ENCODE measurements at regions not wholly inside any gene's neighbourhood (a gene's known extent, or its start where the extent isn't known, plus 50 kb on each side); places are given as distances from the start of the nearest gene placed in this dataset.
A peak's percentile ranks its signal among the peaks of the same experiment; 100 is the strongest.

GRCh38 chr6:41429506-41430504 is 94.4 kb downstream of the NCR2 start:
- peak; percentile 43 for DNase-seq (ENCODE audit: low read depth)
- TF ChIP-seq, protein P1, sequence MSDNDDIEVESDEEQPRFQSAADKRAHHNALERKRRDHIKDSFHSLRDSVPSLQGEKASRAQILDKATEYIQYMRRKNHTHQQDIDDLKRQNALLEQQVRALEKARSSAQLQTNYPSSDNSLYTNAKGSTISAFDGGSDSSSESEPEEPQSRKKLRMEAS (IDR thresholded peaks at IDR 0.05; ENCODE audit: low read depth, low read length), result no peak
- TF ChIP-seq POLR2A (IDR thresholded peaks at IDR 0.05; ENCODE audit: extremely low read depth, insufficient read length) (no peak), MYC (IDR thresholded peaks at IDR 0.05; ENCODE audit: low read depth, low read length) (no peak)
- TF ChIP-seq, protein P2, sequence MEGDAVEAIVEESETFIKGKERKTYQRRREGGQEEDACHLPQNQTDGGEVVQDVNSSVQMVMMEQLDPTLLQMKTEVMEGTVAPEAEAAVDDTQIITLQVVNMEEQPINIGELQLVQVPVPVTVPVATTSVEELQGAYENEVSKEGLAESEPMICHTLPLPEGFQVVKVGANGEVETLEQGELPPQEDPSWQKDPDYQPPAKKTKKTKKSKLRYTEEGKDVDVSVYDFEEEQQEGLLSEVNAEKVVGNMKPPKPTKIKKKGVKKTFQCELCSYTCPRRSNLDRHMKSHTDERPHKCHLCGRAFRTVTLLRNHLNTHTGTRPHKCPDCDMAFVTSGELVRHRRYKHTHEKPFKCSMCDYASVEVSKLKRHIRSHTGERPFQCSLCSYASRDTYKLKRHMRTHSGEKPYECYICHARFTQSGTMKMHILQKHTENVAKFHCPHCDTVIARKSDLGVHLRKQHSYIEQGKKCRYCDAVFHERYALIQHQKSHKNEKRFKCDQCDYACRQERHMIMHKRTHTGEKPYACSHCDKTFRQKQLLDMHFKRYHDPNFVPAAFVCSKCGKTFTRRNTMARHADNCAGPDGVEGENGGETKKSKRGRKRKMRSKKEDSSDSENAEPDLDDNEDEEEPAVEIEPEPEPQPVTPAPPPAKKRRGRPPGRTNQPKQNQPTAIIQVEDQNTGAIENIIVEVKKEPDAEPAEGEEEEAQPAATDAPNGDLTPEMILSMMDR (IDR thresholded peaks at IDR 0.05; ENCODE audit: low read depth, low read length), result no peak
- no peak overlapping the region for H3K4me3 ChIP-seq (ENCODE audit: low read depth, low read length)

DNA sequence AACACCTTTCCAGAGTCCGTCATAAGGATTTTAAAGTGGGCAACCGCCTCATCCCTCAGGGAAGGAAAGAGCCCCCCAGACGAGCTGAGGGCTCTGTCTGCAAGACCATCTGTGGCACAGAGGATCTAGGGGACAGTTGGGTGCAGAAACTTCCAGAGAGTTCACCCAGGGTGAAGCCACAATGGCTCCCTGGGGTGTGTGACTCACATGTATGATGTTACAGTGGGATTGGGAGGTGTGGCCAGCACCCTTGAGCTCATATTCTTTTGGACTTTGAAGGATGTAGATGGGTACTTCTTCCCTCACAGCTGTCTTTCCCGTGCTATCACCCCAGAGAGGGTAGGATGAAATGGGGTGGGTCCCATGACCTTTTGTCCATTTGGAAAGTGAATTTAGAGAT is 95.5 kb downstream of the NCR2 start:
- H3K4me3 ChIP-seq (ENCODE audit: low read depth, low read length), result no peak overlapping the region
- DNase-seq (ENCODE audit: low read depth), result peak; percentile 85
- TF ChIP-seq, protein P2 (IDR thresholded peaks at IDR 0.05; ENCODE audit: low read depth, low read length), result no peak
- TF ChIP-seq MYC (IDR thresholded peaks at IDR 0.05; ENCODE audit: low read depth, low read length), result no peak; the same call in 1 of the 2 replicates
- TF ChIP-seq, protein P1 (IDR thresholded peaks at IDR 0.05; ENCODE audit: low read depth, low read length), result no peak
- TF ChIP-seq POLR2A (IDR thresholded peaks at IDR 0.05; ENCODE audit: extremely low read depth, insufficient read length), result no peak

GRCh38 chr6:41432280-41432679 is 96.9 kb downstream of the NCR2 start:
- DNase-seq (ENCODE audit: low read depth), result no peak
- TF ChIP-seq, protein P2 (IDR thresholded peaks at IDR 0.05; ENCODE audit: low read depth, low read length), result no peak

GRCh38 chr6:41434803-41435481 is 99.5 kb downstream of the NCR2 start:
- TF ChIP-seq MYC (IDR thresholded peaks at IDR 0.05; ENCODE audit: low read depth, low read length) (no peak), POLR2A (IDR thresholded peaks at IDR 0.05; ENCODE audit: extremely low read depth, insufficient read length) (no peak)
- TF ChIP-seq, protein P2 (IDR thresholded peaks at IDR 0.05; ENCODE audit: low read depth, low read length), result no peak
- TF ChIP-seq, protein P1 (IDR thresholded peaks at IDR 0.05; ENCODE audit: low read depth, low read length), result no peak
- H3K4me3 ChIP-seq (ENCODE audit: low read depth, low read length), result no peak overlapping the region
- DNase-seq (ENCODE audit: low read depth), result no peak

More at GRCh38 chr6:41432280-41432679, 96.9 kb downstream of the NCR2 start:
- H3K4me3 ChIP-seq (ENCODE audit: low read depth, low read length), result no peak overlapping the region

GRCh38 chr6:41437604-41438003 is 102.2 kb downstream of the NCR2 start:
- TF ChIP-seq POLR2A (IDR thresholded peaks at IDR 0.05; ENCODE audit: extremely low read depth, insufficient read length) (no peak), MYC (IDR thresholded peaks at IDR 0.05; ENCODE audit: low read depth, low read length) (no peak)
- TF ChIP-seq, protein P2 (IDR thresholded peaks at IDR 0.05; ENCODE audit: low read depth, low read length), result no peak
- TF ChIP-seq, protein P1 (IDR thresholded peaks at IDR 0.05; ENCODE audit: low read depth, low read length), result no peak
- DNase-seq (ENCODE audit: low read depth), result no peak
- no peak overlapping the region for H3K4me3 ChIP-seq (ENCODE audit: low read depth, low read length)

Measured in NB4 (cell line).